MG63 (cell line): ENCODE measurements at regions not wholly inside any gene's neighbourhood (a gene's known extent, or its start where the extent isn't known, plus 50 kb on each side); places are given as distances from the start of the nearest gene placed in this dataset.
A peak's percentile ranks its signal among the peaks of the same experiment; 100 is the strongest.

ENCODE experiments used
- DNase-seq: peaks from one replicate; pipeline ENCODE4 v3.0.0-alpha.2; 2020
- H3K27me3 ChIP-seq: fragments of 250-450 bp; sonication (Bioruptor Pico); 2 replicates; pipeline ENCODE4 v1.5.1; 2020; ENCODE audit warnings: mild to moderate bottlenecking, moderate library complexity
- H3K36me3 ChIP-seq: fragments of 250-450 bp; sonication (Bioruptor Pico); 2 replicates; pipeline ENCODE4 v1.5.1; 2020; ENCODE audit warnings: mild to moderate bottlenecking, moderate library complexity
- H3K4me3 ChIP-seq: fragments of 250-450 bp; sonication (Bioruptor Pico); 2 replicates; pipeline ENCODE4 v1.5.1; 2020; ENCODE audit warnings: mild to moderate bottlenecking, moderate library complexity
- H3K9me3 ChIP-seq: fragments of 250-450 bp; sonication (Bioruptor Pico); 2 replicates; pipeline ENCODE4 v1.5.1; 2020; ENCODE audit warnings: mild to moderate bottlenecking, moderate library complexity

GRCh38 chr2:150417278-150417677 is 70.2 kb downstream of the RND3 start:
- no peak for DNase-seq
- Histone ChIP-seq H3K9me3 (no peaks in the 10 kb centered on the region), H3K36me3 (no peaks in the 10 kb centered on the region), H3K4me3 (no peak overlapping the region), H3K27me3 (no peaks in the 10 kb centered on the region)

- H3K27me3 ChIP-seq: no peaks in the 10 kb centered on the region
- H3K9me3 ChIP-seq: no peaks in the 10 kb centered on the region
- no peaks in the 10 kb centered on the region for H3K36me3 ChIP-seq
- DNase-seq: no peak
- H3K4me3 ChIP-seq: no peak overlapping the region
Measured at GRCh38 chr2:150415022-150415421, 72.4 kb downstream of the RND3 start.

GRCh38 chr2:150413910-150414309 is 73.6 kb downstream of the RND3 start:
- Histone ChIP-seq H3K27me3 (no peaks in the 10 kb centered on the region), H3K4me3 (no peak overlapping the region), H3K9me3 (no peaks in the 10 kb centered on the region), H3K36me3 (no peaks in the 10 kb centered on the region)
- no peak for DNase-seq

GRCh38 chr2:150413366-150413765 is 74.1 kb downstream of the RND3 start:
- Histone ChIP-seq H3K9me3 (no peaks in the 10 kb centered on the region), H3K36me3 (no peaks in the 10 kb centered on the region), H3K27me3 (no peaks in the 10 kb centered on the region), H3K4me3 (no peak overlapping the region)
- no peak for DNase-seq

DNA sequence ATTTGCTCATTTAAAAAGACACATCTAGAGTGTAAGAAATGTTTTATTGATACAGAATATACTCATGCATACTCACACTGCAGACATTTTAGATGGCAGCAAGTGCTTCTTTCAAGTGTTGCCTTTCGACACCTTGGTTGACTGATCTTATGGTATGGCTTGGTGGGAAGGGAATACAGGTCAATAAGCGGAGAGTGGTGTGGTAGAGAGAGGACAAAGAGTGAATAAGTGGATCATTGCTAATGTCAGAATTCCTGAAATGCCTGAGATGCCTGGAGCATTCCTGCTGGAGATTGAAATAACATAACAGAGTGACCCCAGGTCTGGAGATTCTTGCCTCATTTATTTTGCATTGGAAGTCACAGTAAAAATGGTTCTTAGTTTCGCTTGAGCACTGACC is 76.7 kb downstream of the RND3 start:
- H3K27me3 ChIP-seq: no peaks in the 10 kb centered on the region
- H3K9me3 ChIP-seq: no peaks in the 10 kb centered on the region
- DNase-seq: no peak
- H3K4me3 ChIP-seq: no peak overlapping the region
- H3K36me3 ChIP-seq: no peaks in the 10 kb centered on the region

DNA sequence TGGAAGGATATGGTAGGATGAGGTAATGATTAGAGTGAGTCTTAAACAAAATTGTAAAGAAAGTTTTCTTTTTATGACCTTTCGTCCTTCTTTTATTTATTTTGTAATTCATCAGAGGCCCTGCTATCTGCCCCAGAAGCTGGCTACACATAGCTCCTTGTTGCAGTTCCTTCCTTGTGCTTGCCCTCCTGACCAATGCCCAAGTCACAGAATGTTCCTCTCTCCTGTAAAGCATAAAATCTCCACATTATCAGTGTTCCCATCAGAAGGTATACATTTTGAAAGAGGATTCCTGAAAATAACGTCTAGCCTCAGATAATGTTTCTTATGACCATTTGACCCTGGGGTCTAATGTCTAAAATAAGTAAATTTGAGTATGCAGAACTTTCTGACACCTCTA is 78.3 kb downstream of the RND3 start:
- no peaks in the 10 kb centered on the region for H3K36me3 ChIP-seq
- H3K27me3 ChIP-seq: no peaks in the 10 kb centered on the region
- H3K4me3 ChIP-seq: no peak overlapping the region
- H3K9me3 ChIP-seq: no peaks in the 10 kb centered on the region
- no peak for DNase-seq

GRCh38 chr2:150404147-150404546 is 83.3 kb downstream of the RND3 start:
- no peaks in the 10 kb centered on the region for H3K9me3 ChIP-seq
- no peaks in the 10 kb centered on the region for H3K36me3 ChIP-seq
- H3K27me3 ChIP-seq: no peaks in the 10 kb centered on the region
- peak overlapping the region; percentile 40 for H3K4me3 ChIP-seq
- peak; percentile 1 for DNase-seq

DNA sequence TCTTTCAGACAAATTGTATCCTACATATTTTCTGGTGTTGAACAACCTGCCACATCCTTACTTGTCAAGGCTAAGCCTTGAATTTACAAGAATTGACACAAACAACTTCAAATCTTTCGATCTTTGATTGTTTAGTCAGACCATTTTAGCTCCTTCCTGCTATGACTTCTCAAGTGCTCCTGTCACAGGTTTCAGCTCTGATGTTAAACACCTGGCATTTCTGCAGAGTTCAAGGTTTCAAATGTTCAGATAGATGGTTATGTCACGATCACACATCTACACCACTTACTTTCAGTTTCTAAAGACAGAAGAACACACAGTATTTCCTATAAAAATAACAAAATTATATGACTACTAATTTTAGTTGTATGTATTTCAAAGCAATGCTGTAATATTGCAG is 84.0 kb downstream of the RND3 start:
- no peaks in the 10 kb centered on the region for H3K9me3 ChIP-seq
- no peaks in the 10 kb centered on the region for H3K36me3 ChIP-seq
- no peaks in the 10 kb centered on the region for H3K27me3 ChIP-seq
- H3K4me3 ChIP-seq: peak overlapping the region; percentile 40
- DNase-seq: no peak

DNA sequence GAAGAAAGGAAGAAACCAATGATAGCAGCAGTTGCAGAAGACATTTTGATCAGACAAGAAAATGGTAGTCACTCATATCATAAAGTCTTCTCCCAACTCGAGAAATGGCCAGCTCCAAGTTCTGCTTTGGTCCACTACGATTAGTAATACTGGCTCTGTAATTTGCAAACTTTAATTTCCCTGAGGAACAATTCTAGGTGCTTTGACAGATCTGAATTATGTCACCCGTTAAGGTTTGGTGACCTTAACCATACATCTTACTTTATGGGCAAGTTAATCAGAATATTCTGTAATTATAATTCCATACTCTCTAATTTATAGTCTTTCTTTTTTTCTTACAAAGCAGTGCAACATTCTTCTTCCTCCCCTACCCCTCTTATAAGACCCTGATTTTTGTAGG is 84.5 kb downstream of the RND3 start:
- Histone ChIP-seq H3K4me3 (peak overlapping the region; percentile 40), H3K27me3 (no peaks in the 10 kb centered on the region), H3K36me3 (no peaks in the 10 kb centered on the region), H3K9me3 (no peaks in the 10 kb centered on the region)
- no peak for DNase-seq

- Histone ChIP-seq H3K36me3 (no peaks in the 10 kb centered on the region), H3K27me3 (no peaks in the 10 kb centered on the region), H3K9me3 (no peaks in the 10 kb centered on the region), H3K4me3 (no peak overlapping the region)
- no peak for DNase-seq
Measured at GRCh38 chr2:150400849-150401248, 86.6 kb downstream of the RND3 start.

- Histone ChIP-seq H3K4me3 (no peak overlapping the region), H3K36me3 (no peaks in the 10 kb centered on the region), H3K27me3 (no peaks in the 10 kb centered on the region), H3K9me3 (no peaks in the 10 kb centered on the region)
- no peak for DNase-seq
Measured at GRCh38 chr2:150392614-150393013, 94.9 kb downstream of the RND3 start.

DNA sequence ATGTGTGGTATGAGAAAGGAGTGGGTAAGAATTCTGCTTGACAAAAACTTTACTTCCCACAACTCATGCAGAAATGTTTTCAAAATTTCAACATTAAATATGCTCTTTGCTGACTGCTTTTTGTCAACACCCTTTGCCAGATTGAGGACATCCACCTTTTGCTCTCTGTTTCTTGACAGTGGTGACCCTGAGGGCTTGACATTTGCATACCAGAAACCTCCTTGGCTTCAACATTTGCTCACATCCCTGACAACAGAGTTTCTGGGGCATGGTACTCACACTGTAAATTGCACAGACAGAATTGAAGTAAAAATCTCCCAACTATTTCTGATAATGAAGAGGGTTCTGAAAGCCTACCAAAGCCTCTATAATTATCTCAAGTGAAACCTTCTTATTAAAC is 95.7 kb downstream of the RND3 start:
- no peaks in the 10 kb centered on the region for H3K36me3 ChIP-seq
- no peaks in the 10 kb centered on the region for H3K9me3 ChIP-seq
- no peaks in the 10 kb centered on the region for H3K27me3 ChIP-seq
- no peak for DNase-seq
- no peak overlapping the region for H3K4me3 ChIP-seq

DNA sequence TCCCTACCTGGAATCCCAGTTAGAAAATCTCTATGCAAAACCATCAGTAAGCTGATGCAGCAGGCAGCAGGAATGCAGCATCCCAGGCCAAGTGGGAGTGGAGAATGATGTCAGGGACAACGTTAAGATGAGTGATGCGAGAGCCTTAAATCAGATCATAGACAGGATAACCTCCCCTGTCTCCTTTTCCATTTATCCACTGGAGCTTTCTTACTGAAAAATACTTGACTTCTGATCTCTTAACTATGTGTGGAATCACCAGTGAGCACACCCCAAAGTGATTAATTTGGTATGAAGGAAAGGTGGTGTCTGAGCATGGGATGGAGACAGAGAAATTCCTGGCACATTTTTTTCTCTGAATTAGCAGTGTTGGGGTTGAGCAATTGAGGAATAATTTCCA is 98.0 kb downstream of the RND3 start:
- Histone ChIP-seq H3K4me3 (no peak overlapping the region), H3K27me3 (no peaks in the 10 kb centered on the region), H3K36me3 (no peaks in the 10 kb centered on the region), H3K9me3 (peaks cover 12% of the 10 kb centered on the region)
- DNase-seq: no peak

DNA sequence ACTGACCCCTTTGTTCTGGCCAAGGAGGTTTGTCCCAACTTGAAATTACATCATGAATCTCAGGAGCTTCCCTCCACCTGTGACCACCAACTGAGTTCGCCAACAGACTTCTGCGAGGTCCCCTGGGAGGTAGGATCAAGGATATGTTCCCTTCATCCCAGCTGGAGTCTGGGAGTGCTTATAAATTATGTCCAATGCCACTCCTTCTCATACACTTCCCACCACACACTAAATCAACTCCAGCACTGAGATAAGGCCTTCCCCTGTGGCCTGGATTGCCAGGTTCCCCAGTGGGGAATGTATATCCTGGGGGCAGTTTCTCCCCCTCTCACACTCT is 99.2 kb downstream of the RND3 start:
- no peak overlapping the region for H3K4me3 ChIP-seq
- no peaks in the 10 kb centered on the region for H3K36me3 ChIP-seq
- peaks cover 12% of the 10 kb centered on the region for H3K9me3 ChIP-seq
- DNase-seq: no peak
- no peaks in the 10 kb centered on the region for H3K27me3 ChIP-seq

GRCh38 chr2:150387586-150388288 is 99.7 kb downstream of the RND3 start:
- H3K36me3 ChIP-seq: no peaks in the 10 kb centered on the region
- H3K9me3 ChIP-seq: peaks cover 12% of the 10 kb centered on the region
- no peaks in the 10 kb centered on the region for H3K27me3 ChIP-seq
- no peak overlapping the region for H3K4me3 ChIP-seq
- no peak for DNase-seq

- Histone ChIP-seq H3K36me3 (no peaks in the 10 kb centered on the region), H3K27me3 (no peaks in the 10 kb centered on the region), H3K4me3 (no peak overlapping the region), H3K9me3 (peaks cover 12% of the 10 kb centered on the region)
- no peak for DNase-seq
Measured at GRCh38 chr2:150385211-150385610, 102.3 kb downstream of the RND3 start.

DNA sequence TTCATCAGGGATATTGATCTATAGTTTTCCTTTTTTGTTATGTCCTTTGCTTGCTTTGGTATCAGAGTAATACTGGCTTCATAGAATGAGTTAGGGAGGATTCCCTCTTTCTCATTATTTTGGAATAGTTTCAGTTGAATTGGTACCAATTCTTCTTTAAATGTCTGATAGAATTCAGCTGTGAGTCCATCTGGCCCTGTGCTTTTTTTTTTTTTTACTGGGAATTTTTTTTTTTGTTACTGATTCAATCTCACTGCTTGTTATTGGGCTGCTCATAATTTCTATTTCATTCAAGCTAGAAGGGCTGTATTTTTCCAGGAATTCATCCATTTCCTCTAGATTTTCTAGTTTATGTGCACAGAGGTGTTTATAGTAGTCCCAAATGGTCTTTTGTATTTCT is 103.9 kb downstream of the RND3 start:
- no peak overlapping the region for H3K4me3 ChIP-seq
- H3K9me3 ChIP-seq: peaks cover 12% of the 10 kb centered on the region
- no peaks in the 10 kb centered on the region for H3K27me3 ChIP-seq
- no peaks in the 10 kb centered on the region for H3K36me3 ChIP-seq
- DNase-seq: no peak

DNA sequence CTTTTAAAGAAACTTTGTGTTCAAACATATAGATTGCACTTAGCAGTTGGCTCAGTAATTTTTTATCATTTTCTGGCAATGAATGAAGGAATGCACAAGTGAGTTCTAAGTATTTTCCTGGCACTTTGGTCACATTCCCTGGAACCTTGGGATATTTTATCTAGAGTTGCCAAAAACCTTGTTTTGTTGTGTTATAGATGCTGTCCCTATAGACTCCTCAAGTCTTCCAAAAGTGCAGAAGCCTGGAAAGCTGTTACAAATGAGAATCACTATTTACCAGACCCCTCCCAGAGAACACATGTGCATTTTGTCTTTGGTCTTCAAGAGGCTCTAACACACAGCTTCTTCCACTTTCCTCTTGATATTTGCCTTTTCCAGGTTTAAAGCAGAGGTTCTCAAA is 108.3 kb downstream of the RND3 start:
- Histone ChIP-seq H3K4me3 (no peak overlapping the region), H3K9me3 (no peaks in the 10 kb centered on the region), H3K27me3 (no peaks in the 10 kb centered on the region)

GRCh38 chr2:150378686-150379085 is 108.8 kb downstream of the RND3 start:
- H3K4me3 ChIP-seq: no peak overlapping the region
- H3K36me3 ChIP-seq: no peaks in the 10 kb centered on the region
- no peak for DNase-seq
- H3K27me3 ChIP-seq: no peaks in the 10 kb centered on the region
- no peaks in the 10 kb centered on the region for H3K9me3 ChIP-seq

More for the DNA sequence above, 108.3 kb downstream of the RND3 start:
- DNase-seq: no peak
- no peaks in the 10 kb centered on the region for H3K36me3 ChIP-seq
